HG03460 (cell line): ENCODE measurements at regions not wholly inside any gene's neighbourhood (a gene's known extent, or its start where the extent isn't known, plus 50 kb on each side); places are given as distances from the start of the nearest gene placed in this dataset.

ENCODE experiments used
- ATAC-seq: cut with Tn5 transposase; IDR thresholded peaks from one replicate; pipeline ENCODE4 v1.9.1; 2021; ENCODE audit not compliant: unreplicated experiment

DNA sequence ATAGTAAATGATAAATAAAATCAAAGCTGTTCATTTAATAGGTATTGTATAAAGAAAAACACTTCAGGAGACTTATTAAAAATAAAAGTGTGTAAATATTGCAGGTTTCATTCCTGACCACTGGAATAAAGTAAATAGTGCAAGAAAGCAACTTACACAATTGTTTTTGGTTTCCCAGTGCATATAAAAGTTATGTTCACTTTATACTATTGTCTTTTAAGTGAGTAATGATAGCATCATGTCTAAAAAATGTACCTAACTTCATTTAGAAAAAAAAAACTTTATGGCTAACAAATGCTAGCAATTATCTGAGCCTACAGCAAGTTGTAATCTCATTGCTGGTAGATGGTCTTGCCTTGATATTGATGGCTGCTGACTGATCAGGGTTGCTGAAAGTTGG is 726.6 kb upstream of the POU3F2 start:
- no peak for ATAC-seq

DNA sequence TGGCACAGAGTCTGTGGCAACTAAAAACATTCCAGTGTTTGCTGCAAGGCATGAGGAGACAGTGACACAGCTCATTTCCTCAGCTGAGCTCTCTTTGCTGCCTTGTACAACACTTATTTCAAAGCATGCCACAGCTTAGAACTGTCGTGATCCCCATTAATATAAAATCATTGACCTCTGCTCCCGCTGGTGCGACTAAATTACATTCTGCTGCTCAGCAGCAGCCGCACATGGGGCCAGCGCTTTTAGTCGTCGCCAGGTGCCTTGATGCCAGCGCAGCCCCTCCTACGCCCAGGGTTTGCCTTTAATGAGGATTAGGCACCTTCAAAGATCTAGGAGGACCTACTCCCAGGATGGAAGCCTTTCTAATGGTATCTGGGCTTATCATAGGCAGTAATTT is 717.9 kb upstream of the POU3F2 start:
- ATAC-seq, result no peak

DNA sequence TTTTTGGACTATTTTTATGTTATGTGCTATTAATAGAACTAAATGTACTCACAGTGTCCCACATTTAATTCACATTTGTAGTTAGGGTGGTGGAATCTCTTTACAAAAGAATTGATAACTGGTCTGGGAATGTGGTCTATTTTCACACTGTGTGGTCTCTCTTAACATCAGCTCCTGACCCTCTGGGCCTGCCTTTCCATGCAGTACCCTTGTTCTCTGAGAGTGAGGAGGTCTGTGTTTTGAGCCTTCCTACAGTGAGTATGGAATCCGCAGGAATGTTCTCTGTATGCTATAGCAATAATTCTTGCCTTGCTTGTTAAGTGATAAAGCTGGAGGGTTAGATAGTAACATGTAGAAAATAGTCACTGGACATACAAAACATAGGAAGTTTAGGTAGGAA is 717.3 kb upstream of the POU3F2 start:
- no peak for ATAC-seq

DNA sequence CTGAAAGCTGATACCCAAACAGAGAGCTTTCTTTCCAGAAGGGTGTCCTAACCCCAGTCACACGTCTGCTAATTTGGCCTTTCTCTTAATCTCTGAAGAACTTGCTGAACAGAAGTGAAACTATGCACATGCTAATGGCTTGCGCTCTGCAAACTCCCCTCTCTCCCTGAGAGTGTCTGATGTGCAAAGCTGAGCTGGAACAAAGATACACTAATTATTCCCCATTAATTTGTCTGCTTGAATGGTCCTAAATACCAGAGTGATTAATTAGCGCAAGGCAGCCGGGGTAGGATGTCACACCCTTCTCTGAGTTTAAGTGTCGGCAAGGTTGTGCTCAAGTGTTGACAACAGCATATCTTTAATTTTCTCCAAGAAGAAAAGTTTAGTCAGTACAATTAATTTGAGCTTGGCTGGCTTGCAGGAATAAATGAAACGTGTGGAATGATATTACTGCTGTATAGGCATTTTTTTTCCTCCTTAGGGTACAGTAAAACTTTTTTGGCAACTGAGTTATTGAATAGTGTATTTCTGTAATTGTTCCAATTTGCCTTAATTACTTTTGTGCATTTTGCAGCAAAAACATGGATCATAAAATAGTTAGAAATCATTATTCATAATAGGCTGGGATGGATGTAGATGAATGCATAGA is 715.9 kb upstream of the POU3F2 start:
- no peak for ATAC-seq

DNA sequence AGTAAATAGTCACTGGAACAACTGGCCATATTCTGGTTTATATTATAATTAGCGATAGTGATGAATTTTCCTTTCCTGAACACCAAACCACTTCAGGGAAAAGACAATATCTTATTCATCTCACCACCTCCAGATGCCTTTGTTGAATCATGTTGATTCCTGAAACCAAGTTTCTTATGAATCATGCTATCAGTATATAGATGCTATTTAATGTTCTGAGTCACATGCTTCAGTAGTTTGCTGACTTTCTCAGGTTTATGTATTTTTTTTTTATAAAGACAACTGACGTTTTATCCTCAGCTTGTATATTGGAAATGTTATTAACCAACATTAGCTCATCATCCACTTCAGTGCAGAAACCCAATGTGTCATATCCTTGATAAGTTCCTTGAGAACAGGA is 710.2 kb upstream of the POU3F2 start:
- no peak for ATAC-seq

DNA sequence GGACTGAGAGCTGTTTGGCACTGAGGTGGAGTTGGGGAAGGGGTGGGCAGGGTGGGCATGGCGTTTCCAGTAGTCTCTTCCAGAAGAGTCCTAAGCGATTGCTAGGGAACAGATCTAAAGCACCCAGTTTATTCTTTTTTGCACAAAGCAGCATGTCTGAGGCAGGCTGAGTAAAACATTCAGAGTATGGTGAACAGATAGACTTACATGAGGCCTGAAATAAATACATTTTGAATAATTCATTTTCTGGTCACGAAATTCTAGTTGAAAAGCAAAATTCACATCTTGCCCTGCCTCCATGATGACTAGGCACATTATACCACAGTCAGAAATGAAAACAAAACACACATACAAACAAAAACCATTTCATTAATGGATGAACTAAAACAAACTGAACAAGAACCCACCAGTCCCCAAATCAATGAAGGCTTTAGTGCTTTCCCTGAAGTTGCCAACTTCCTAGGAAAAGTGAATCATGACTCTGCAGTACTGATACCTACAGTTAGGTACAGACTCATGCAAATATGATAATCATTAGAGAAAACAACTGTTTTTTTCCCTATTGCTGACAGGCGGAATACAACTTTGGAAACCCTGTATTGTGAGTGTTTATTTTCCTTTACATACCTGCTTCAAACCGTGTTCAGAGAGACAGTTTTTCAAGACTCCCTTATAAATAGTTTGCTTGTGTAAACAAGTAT is 702.9 kb upstream of the POU3F2 start:
- no peak for ATAC-seq

DNA sequence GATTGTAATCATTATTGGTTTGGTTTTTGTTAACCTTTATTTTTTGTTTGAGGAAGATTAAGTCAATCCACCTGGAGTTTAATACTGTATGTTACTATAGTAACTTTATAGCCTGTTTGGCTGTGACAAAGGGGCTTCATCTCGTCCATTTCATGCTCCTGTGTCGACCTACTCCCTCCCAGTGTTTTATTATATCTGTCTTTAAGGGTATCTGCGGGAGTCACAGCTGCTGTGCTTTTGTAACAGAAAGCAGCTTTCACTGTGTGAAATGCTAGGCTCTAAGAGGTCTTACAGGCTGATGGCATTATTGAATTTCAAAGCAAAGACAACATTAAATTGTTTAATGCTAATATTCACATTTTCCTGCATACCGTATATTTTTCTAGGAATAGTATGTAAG is 698.0 kb upstream of the POU3F2 start:
- ATAC-seq, result no peak

DNA sequence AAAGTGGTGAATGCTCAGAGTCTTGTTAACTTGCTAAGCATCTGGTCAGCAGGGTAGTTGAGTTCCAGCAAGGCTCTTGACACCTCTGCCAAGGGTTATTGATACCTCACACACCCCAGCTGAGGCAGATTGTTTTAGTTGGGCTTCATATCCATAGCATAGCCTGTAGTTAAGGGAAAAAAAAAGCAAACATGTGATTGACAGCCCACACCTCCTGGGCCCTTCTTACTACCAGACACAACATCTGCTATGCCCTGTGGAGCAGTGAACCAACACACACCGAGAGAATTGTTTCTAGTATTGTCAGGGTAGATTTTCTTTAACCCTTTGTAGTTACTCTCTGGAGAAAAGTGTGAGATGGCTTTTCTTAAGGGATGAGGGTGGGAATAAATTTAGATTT is 697.0 kb upstream of the POU3F2 start:
- no peak for ATAC-seq

DNA sequence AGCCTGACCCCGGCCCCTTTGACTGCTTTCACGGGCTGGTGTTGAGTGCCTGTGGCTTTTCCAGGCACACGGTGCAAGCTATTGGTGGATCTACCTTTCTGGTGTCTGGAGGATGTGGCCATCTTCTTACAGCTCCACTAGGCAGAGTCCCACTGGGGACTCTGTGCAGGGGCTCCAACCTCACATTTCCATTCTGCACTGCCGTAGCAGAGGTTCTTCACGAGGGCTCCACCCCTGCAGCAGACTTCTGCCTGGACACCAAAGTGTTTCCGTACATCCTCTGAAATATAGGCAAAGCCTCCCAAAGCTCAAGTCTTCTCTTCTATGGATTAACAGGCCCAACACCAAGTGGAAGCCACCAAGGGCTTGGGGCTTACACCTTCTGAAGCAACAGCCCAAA is 691.5 kb upstream of the POU3F2 start:
- ATAC-seq, result no peak

DNA sequence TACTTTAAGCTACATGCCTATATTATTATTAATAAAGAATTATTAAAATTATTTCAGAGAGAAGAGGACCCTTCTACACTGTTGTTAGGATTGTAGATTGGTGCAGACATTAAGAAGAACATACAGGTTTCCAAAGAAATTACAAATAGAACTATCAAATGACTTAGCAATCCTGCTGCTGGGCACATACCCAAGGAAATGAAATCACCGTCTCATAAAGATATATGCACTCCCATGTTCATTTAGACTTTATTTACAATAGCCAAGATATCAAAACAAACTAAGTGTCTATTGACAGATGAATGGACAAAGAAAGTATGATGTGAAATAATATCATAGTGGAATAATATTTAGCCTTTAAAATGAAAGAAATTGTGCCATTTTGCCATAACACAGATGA is 687.7 kb upstream of the POU3F2 start:
- ATAC-seq, result no peak

DNA sequence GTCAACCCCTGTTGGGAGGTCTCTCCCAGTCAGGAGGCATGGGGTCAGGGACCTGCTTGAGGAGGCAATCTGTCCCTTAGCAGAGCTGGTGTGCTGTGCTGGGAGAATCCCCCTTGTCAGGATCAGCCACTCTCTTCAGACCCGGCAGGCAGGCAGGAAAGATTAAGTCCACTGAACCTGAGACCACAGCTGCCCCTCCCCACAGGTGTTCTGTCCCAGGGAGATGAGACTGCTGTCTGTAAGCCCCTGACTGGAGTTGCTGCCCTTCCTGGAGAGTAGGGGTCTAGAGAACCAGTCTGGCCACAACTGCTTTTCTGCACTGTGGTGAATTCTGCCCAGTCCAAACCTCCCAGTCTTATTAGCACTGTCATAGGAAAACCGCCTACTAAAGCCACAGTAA is 677.8 kb upstream of the POU3F2 start:
- no peak for ATAC-seq

DNA sequence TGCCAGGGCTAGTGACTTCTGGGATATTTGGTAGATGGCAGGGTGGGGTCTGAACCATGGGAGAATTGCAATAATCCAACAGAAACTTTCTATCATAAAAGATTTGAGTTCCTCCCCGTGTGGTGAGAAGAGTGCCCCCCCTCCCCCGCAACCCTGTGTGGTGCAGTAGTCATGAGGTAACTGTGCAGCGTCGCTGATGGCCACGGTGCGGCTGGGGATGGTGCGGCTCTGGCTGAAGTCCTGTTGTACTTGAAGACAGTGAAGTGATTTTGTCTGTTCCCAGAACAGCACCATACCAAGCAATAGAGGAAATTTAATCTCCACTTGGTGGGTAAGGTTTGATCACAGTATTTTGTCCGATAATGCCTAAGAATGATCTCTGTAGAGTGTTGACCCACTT is 654.8 kb upstream of the POU3F2 start:
- ATAC-seq, result no peak

DNA sequence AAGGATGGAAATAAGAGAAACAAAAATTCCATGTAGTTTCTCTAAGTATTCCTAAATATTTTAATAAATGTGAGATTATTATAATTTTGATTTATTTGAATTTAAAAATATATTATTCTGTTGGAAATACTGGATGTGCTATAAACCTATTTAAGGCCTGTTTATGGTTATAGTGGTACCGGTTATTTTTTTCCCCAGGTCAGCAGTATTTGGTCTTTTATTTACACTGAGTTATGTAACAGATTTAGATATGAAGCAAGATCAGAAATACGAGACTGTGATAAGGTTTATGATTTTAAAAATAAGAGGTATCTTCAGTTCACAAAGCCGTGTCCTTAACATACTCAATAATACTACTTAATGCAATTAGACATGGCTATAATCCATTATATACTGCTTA is 634.3 kb upstream of the POU3F2 start:
- no peak for ATAC-seq

DNA sequence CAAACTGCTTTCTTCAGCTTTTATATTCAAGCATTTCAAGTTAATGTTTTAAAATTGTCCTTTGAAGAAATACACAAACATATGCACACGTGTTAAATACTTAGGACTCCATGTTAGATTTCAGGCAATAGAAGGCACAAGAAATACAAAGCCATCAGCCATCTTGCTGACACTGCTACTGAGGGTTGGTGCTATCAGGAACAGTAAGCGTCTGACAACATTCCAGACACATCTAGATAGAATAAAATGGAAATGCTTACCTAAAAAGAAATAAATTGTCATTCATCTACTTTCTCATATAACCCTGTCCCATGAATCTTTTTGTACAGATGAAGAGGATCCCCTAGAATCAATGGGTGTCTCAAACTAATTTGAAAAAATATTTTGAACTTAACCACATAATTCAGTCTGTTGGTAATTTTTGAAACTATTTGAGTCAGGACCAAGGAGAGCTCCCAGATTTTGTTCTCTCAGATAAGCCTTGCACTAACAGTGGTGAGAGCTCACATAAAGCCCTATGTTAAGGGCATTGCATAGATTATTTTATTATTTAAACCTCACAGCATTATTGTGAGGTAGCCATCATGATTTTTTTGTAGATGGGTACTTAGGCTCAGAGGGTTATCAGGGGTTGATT is 631.1 kb upstream of the POU3F2 start:
- no peak for ATAC-seq

DNA sequence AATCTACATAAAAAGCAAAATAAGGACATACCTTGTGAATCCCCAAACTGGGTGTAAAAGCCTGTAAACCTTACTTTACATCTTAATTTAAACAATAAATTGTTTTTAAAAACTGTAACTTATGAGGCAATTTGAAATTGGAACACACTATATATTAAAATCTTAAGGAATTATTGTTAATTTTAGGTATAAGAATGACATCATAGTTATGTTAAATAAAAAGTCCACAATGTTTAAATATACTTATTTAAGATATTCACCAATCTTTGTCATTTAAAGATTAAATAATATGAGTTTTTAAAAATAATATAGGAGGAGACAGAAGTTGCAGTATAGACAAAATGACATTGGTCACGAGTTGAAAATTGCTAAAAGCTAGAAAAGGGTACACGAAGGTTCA is 621.9 kb upstream of the POU3F2 start:
- no peak for ATAC-seq

DNA sequence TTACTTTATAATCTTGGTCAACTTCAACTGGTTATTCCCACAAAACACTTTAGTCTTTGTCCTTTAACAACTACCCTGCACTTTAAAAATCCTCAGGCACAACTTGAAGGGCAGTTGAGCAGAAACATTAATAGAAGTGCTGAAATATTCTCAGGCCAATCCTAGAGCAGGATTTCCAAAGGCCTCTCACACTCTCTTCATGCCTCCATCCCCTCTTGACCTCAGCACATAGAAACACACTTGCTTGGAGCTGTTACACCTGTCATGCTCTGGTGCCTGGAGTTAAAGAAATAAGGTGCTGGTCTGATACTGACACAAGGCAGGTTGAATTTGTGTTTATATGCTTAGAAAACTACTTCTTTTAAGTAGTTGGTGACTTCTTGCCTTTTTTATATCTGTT is 618.8 kb upstream of the POU3F2 start:
- no peak for ATAC-seq

DNA sequence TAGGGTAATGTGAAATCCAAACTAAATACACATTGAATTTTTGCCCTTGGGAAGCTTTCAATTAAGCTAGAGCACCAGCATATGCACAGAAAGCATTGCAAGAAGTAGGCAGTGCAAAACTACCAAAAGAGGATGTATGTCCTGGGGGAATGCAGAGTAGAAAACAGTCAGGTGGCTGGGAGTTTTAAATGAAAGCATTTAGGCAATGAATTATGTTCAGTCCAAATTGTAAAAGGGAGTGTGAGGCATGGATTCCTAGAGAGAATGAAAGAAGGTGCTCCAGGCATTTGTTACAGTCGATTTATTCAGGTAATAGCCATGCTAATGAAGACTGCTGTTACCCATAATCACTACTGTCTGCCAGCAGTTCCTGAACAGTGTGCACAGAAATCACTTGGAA is 604.1 kb upstream of the POU3F2 start:
- no peak for ATAC-seq

DNA sequence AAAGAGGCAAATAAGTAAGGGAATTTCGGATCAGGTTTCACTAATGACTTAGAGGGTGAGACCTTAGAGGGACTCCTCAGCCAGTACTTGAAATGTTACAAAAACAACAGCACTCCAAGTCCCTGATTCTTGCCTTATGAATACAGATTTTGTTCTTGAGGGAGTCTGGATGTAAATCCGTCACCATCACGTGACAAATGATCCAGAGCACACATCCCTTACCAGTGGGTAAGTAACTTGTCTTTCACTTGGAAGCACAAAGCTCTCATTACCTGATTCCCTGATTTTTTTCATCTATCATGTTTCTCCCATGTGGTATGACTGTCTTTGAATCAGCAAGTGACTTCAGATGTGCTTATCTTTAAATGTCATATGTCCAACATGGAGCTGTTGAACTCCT is 595.3 kb upstream of the POU3F2 start:
- no peak for ATAC-seq

DNA sequence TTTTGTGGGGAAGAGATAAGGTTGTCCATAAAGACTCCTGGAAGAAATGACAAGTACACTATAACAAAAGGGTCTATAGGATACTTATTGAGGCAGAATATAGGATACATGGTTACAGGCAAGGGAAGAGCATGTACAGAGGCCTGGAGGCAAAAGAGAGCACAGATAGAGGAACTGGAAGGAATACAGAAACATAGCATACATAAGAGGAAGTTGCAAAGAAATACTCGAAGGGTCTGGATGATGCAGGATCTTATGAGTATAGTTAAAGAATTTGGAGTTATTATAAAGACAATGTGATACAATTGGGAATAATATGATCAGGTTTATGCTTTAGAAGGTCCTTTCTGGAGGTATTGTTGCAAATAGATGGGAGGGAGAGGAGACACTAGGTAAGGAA is 592.7 kb upstream of the POU3F2 start:
- no peak for ATAC-seq

DNA sequence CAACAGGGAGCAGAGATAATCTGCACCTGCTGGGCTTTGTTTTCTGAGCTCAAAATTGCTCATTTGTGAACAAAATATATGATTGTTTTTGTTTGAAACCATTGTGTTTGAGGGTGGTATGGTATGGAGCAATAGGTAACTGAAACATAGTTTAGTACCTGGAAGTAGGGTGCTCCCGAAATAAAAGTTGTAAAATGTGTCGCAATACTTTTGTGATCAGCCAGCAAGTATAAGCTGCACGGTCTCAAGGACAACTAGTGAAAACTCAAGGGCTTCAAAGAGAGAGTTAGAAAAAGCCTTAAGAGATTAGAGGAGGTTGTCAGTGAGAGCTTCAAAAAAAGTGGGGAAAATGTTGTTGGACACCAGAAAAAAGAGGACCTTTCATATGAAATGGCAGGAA is 579.8 kb upstream of the POU3F2 start:
- ATAC-seq, result no peak

DNA sequence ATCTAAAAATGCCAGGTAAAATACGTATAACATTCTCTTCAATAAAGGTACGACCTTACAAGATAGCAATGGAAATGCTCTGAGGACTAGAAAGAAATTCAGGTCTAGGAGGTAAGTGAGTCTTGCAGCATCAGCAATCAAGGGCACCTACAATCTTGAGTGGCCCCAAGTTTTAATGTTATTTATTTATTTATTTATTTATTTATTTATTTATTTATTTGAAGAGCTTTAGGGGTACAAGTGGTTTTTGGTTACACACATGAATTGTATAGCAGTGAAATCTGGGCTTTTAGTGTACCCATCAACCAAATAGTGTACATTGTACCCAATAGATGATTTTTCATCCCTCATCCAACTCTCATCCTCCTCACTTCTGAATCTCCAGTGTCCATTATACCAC is 574.0 kb upstream of the POU3F2 start:
- ATAC-seq, result no peak

DNA sequence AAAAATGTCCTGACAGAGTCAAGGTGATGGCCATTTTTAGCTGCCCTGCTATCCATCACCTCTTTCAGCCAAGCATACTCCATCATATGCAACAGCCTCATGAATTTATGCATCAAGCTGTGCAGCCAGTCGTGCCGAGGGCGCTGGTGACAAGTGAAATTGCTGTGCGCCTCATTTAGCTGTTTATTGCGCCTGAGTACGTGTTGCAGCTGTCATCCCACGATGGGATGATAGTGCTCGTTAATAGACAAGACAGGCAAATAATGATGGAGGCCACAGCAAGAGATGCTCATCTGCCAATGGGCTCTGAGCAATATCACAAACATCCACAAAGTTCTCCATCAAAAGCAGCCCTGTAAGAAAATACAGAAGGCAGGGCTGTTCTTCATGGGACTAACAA is 562.3 kb upstream of the POU3F2 start:
- ATAC-seq, result no peak

DNA sequence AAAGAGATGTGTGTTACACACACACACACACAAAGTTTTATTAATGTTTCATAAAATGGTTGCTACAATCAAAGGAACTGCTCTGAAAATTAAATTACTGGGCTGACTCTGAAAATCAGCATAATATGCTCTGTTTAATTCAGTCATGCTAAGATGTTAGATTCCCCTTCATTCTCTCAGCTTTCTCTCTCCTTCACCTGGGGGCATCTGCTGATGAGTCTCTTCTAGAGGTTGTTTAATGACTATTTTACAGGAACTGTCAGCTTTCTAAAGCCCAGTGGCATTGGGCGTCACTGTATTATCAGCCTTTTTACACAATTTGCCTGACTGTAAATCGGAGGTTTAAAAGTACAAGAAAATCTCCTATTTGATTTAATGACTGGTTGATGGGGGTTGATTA is 559.7 kb upstream of the POU3F2 start:
- no peak for ATAC-seq
